ENCODE measurements at regions not wholly inside any gene's neighbourhood (a gene's known extent, or its start where the extent isn't known, plus 50 kb on each side); places are given as distances from the start of the nearest gene placed in this dataset.

DNA sequence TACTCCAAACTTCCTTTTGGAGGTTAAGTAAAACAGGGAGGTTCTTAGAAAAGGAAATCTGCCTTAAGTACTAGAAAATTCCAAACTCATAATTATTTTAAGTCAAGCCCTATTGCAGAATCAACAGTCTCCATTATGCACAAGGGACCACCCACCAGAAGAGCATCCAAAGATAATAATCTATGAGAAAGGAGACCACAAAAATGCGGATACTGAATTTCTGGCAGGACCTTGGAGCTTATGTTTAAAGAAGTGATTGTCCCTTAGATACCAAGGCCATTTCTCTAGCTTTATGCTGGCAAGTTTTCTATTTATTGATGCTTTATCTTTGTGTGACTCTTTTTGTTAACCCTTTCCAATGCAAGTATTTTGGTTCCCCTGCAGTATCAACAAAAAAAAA, 404.0 kb upstream of the MMADHC start:
- POLR2A ChIA-PET: no interaction called here
- H3K27me3 ChIP-seq (replicated peaks in 2 of 5; ENCODE audit: control insufficient read depth in 4 of 5, insufficient read depth in 5 of 5, low read length in 4 of 5): no peaks in the 10 kb centered on the region
- no peak overlapping the region for H3K27ac ChIP-seq (ENCODE audit: insufficient read depth in 1 of 2, low read depth in 1 of 2, low read length in 2 of 2, poor library complexity in 1 of 2, severe bottlenecking in 2 of 2)
- DNase-seq: no peak
- H3K4me3 ChIP-seq (ENCODE audit: control insufficient read depth in 1 of 7, extremely low read depth in 1 of 7, insufficient read depth in 4 of 7, low read depth in 2 of 7, low read length in 6 of 7): no peak overlapping the region
- H3K4me1 ChIP-seq (ENCODE audit: control extremely low read depth in 1 of 4, control insufficient read depth in 4 of 4, insufficient read depth in 4 of 4, low read length in 3 of 4): no peaks in the 10 kb centered on the region
- WGBS (ENCODE audit: insufficient coverage): no CpG with 5 or more reads among the region's 1 CpG
- no peaks in the 10 kb centered on the region for H3K36me3 ChIP-seq (ENCODE audit: control insufficient read depth in 4 of 4, insufficient read depth in 4 of 4, low read length in 3 of 4)
- no peaks in the 10 kb centered on the region for H3K9me3 ChIP-seq (ENCODE audit: control extremely low read depth in 1 of 5, control insufficient read depth in 4 of 5, insufficient read depth in 2 of 5, low read depth in 1 of 5, low read length in 4 of 5)
- CTCF ChIA-PET: no interaction called here

DNA sequence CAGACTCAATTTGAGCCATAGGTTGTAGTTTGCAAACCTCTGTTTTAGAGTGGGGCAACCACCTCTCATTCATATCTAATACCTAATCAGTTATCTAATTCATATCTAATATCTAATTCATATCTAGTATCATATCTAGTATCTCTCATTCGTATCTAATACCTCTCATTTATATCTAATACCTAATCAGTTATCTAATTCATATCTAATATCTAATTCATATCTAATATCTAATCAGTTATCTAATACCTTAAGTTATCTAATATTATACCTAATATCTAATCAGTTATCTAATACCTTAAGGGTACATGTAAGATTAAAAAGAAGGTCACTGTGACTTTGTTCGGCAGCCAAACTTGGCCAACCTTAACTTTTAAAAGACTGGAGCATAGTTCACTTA, 403.4 kb upstream of the MMADHC start:
- Histone ChIP-seq H3K4me3 (ENCODE audit: control insufficient read depth in 1 of 7, extremely low read depth in 1 of 7, insufficient read depth in 4 of 7, low read depth in 2 of 7, low read length in 6 of 7) (no peak overlapping the region), H3K27ac (ENCODE audit: insufficient read depth in 1 of 2, low read depth in 1 of 2, low read length in 2 of 2, poor library complexity in 1 of 2, severe bottlenecking in 2 of 2) (no peak overlapping the region), H3K27me3 (replicated peaks in 2 of 5; ENCODE audit: control insufficient read depth in 4 of 5, insufficient read depth in 5 of 5, low read length in 4 of 5) (no peaks in the 10 kb centered on the region), H3K36me3 (ENCODE audit: control insufficient read depth in 4 of 4, insufficient read depth in 4 of 4, low read length in 3 of 4) (no peaks in the 10 kb centered on the region), H3K4me1 (ENCODE audit: control extremely low read depth in 1 of 4, control insufficient read depth in 4 of 4, insufficient read depth in 4 of 4, low read length in 3 of 4) (no peaks in the 10 kb centered on the region), H3K9me3 (ENCODE audit: control extremely low read depth in 1 of 5, control insufficient read depth in 4 of 5, insufficient read depth in 2 of 5, low read depth in 1 of 5, low read length in 4 of 5) (no peaks in the 10 kb centered on the region)
- DNase-seq: no peak
- no CpG with 5 or more reads among the region's 2 CpGs for WGBS (ENCODE audit: insufficient coverage)
- POLR2A ChIA-PET: no interaction called here
- CTCF ChIA-PET: no interaction called here

DNA sequence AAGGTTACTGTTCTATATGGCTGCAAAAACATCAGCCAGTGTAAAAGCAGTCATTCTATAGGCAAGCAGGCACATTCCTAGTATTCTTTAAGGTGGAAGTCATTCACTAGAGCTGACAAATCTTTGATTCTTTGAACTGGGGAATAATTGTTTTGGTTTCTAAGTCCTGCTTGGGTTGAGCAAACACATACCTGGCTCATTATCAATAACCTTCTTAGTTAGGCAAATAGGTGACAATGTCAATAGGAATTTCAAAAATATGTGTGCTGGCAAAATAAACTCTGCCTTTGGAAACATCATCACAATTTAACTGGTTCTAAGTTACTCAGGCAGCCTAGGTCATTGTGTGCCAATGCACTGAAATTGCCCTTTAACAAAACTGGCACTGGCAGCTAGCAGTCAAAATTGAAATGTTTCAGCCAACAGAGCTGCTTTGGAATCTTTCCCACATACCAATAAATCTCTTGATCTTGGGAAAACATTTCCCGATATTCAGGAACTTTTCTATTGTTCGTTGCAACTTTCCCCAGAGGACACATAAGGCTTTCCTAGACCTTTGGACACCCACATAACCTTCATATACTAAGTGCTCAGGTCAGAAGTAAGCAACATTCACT, 402.0 kb upstream of the MMADHC start:
- Histone ChIP-seq H3K27me3 (replicated peaks in 2 of 5; ENCODE audit: control insufficient read depth in 4 of 5, insufficient read depth in 5 of 5, low read length in 4 of 5) (no peaks in the 10 kb centered on the region), H3K4me1 (ENCODE audit: control extremely low read depth in 1 of 4, control insufficient read depth in 4 of 4, insufficient read depth in 4 of 4, low read length in 3 of 4) (no peaks in the 10 kb centered on the region), H3K4me3 (ENCODE audit: control insufficient read depth in 1 of 7, extremely low read depth in 1 of 7, insufficient read depth in 4 of 7, low read depth in 2 of 7, low read length in 6 of 7) (no peak overlapping the region), H3K36me3 (ENCODE audit: control insufficient read depth in 4 of 4, insufficient read depth in 4 of 4, low read length in 3 of 4) (no peaks in the 10 kb centered on the region), H3K27ac (ENCODE audit: insufficient read depth in 1 of 2, low read depth in 1 of 2, low read length in 2 of 2, poor library complexity in 1 of 2, severe bottlenecking in 2 of 2) (no peak overlapping the region), H3K9me3 (ENCODE audit: control extremely low read depth in 1 of 5, control insufficient read depth in 4 of 5, insufficient read depth in 2 of 5, low read depth in 1 of 5, low read length in 4 of 5) (no peaks in the 10 kb centered on the region)
- ChIA-PET POLR2A (no interaction called here), CTCF (no interaction called here)
- DNase-seq: no peak
- WGBS (ENCODE audit: insufficient coverage): 39% methylated on average over 2 of the region's 2 CpGs

DNA sequence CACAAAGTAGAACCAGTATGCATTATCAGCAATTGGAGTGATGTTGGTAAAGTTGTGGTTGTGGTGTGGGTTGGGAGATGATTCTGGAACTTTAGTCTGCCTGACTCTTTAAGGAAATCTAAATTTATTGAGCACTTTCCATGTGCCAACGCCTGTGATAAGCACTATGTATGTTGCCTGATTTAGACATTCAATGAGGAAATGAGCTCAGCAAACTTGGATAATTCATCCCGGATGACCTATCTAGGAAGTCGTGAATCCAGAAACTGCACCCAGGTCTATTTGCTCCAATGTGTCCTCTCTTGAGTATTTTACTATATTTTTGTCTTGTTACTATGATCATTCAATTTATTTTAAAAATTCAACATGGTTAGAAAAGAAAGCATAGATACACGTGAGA, 400.8 kb upstream of the MMADHC start:
- Histone ChIP-seq H3K4me1 (ENCODE audit: control extremely low read depth in 1 of 4, control insufficient read depth in 4 of 4, insufficient read depth in 4 of 4, low read length in 3 of 4) (no peaks in the 10 kb centered on the region), H3K36me3 (ENCODE audit: control insufficient read depth in 4 of 4, insufficient read depth in 4 of 4, low read length in 3 of 4) (no peaks in the 10 kb centered on the region), H3K27ac (ENCODE audit: insufficient read depth in 1 of 2, low read depth in 1 of 2, low read length in 2 of 2, poor library complexity in 1 of 2, severe bottlenecking in 2 of 2) (no peak overlapping the region), H3K27me3 (replicated peaks in 2 of 5; ENCODE audit: control insufficient read depth in 4 of 5, insufficient read depth in 5 of 5, low read length in 4 of 5) (no peaks in the 10 kb centered on the region), H3K4me3 (ENCODE audit: control insufficient read depth in 1 of 7, extremely low read depth in 1 of 7, insufficient read depth in 4 of 7, low read depth in 2 of 7, low read length in 6 of 7) (no peak overlapping the region), H3K9me3 (ENCODE audit: control extremely low read depth in 1 of 5, control insufficient read depth in 4 of 5, insufficient read depth in 2 of 5, low read depth in 1 of 5, low read length in 4 of 5) (no peaks in the 10 kb centered on the region)
- ChIA-PET CTCF (no interaction called here), POLR2A (no interaction called here)
- 60% methylated on average over 2 of the region's 4 CpGs for WGBS (ENCODE audit: insufficient coverage)
- no peak for DNase-seq

DNA sequence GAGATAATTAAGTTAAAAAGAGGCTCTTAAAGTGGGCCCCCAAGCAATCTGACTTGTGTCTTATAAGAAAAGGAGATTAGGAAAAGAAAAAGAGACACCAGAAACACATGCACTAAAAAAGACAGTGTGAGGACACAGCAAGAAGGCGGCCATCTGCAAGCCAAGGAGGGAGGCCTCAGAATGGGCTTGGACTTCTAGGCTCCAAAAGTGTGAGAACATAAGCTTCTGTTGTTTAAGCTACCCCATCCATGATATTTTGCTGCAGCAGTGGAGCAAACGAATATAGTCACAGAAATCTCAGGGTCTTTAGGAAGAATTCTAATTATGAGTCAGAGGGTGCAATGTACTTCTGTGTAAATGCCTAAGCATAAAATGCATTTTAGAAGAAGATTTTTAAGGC, 399.3 kb upstream of the MMADHC start:
- Histone ChIP-seq H3K27ac (ENCODE audit: insufficient read depth in 1 of 2, low read depth in 1 of 2, low read length in 2 of 2, poor library complexity in 1 of 2, severe bottlenecking in 2 of 2) (no peak overlapping the region), H3K9me3 (ENCODE audit: control extremely low read depth in 1 of 5, control insufficient read depth in 4 of 5, insufficient read depth in 2 of 5, low read depth in 1 of 5, low read length in 4 of 5) (no peaks in the 10 kb centered on the region), H3K36me3 (ENCODE audit: control insufficient read depth in 4 of 4, insufficient read depth in 4 of 4, low read length in 3 of 4) (no peaks in the 10 kb centered on the region), H3K4me1 (ENCODE audit: control extremely low read depth in 1 of 4, control insufficient read depth in 4 of 4, insufficient read depth in 4 of 4, low read length in 3 of 4) (no peaks in the 10 kb centered on the region), H3K27me3 (replicated peaks in 2 of 5; ENCODE audit: control insufficient read depth in 4 of 5, insufficient read depth in 5 of 5, low read length in 4 of 5) (no peaks in the 10 kb centered on the region), H3K4me3 (ENCODE audit: control insufficient read depth in 1 of 7, extremely low read depth in 1 of 7, insufficient read depth in 4 of 7, low read depth in 2 of 7, low read length in 6 of 7) (no peak overlapping the region)
- ChIA-PET POLR2A (no interaction called here), CTCF (no interaction called here)
- no peak for DNase-seq
- WGBS (ENCODE audit: insufficient coverage): 93% methylated on average over 2 of the region's 2 CpGs

DNA sequence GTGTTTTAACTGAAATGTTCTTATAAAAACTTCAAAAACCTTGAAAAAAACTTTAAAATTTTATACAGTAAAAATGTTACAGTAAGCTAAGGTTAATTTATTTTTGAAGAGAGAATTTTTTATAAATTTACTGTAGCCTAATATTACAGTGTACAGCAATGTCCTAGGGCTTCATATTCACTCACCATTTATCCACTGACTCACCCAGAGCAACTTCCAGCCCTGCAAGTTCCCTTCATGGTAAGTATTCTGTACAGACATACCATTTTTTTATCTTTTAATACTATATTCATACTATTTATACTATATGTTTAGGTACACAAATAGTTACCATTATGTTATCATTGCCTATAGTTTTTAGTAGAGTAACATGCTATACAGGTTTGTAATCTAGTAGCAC, 396.7 kb upstream of the MMADHC start:
- Histone ChIP-seq H3K36me3 (ENCODE audit: control insufficient read depth in 4 of 4, insufficient read depth in 4 of 4, low read length in 3 of 4) (no peaks in the 10 kb centered on the region), H3K27ac (ENCODE audit: insufficient read depth in 1 of 2, low read depth in 1 of 2, low read length in 2 of 2, poor library complexity in 1 of 2, severe bottlenecking in 2 of 2) (no peak overlapping the region), H3K4me1 (ENCODE audit: control extremely low read depth in 1 of 4, control insufficient read depth in 4 of 4, insufficient read depth in 4 of 4, low read length in 3 of 4) (no peaks in the 10 kb centered on the region), H3K4me3 (ENCODE audit: control insufficient read depth in 1 of 7, extremely low read depth in 1 of 7, insufficient read depth in 4 of 7, low read depth in 2 of 7, low read length in 6 of 7) (no peak overlapping the region), H3K9me3 (ENCODE audit: control extremely low read depth in 1 of 5, control insufficient read depth in 4 of 5, insufficient read depth in 2 of 5, low read depth in 1 of 5, low read length in 4 of 5) (peaks cover 0 to 2% (median 0%) of the 10 kb centered on the region in 5 experiments), H3K27me3 (replicated peaks in 2 of 5; ENCODE audit: control insufficient read depth in 4 of 5, insufficient read depth in 5 of 5, low read length in 4 of 5) (no peaks in the 10 kb centered on the region)
- ChIA-PET CTCF (interaction anchor here (1.0 kb wide), 1 partner anchor 67 kb away, joined by 3 read pairs; no protein-coding TSS in a partner anchor), POLR2A (no interaction called here)
- DNase-seq: no peak

DNA sequence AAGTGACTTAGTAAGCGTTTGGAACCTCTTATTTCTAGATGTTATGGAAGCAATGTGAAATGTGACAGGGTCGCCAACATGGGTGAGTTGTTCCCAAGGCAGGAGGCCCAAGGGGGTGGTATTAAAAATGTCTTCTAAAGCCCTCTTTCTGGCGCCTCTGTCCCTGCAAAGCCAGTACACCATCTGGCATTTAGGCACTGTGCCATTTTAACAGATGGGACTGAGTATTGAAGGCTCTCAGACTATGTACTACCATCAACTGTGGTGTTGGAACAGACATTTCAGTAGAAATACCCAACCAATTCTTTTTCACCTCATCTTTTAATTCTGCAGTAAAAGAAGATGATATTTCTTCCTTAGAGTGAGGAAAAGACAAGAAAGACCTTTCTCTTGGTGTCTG, 384.5 kb upstream of the MMADHC start:
- no peak for DNase-seq
- ChIA-PET POLR2A (no interaction called here), CTCF (no interaction called here)
- 100% methylated on average over 1 of the region's 3 CpGs for WGBS (ENCODE audit: insufficient coverage)
- H3K4me1 ChIP-seq (ENCODE audit: control extremely low read depth in 1 of 4, control insufficient read depth in 4 of 4, insufficient read depth in 4 of 4, low read length in 3 of 4): no peaks in the 10 kb centered on the region
- no peaks in the 10 kb centered on the region for H3K27me3 ChIP-seq (replicated peaks in 2 of 5; ENCODE audit: control insufficient read depth in 4 of 5, insufficient read depth in 5 of 5, low read length in 4 of 5)
- no peaks in the 10 kb centered on the region for H3K36me3 ChIP-seq (ENCODE audit: control insufficient read depth in 4 of 4, insufficient read depth in 4 of 4, low read length in 3 of 4)
- no peak overlapping the region for H3K4me3 ChIP-seq (ENCODE audit: control insufficient read depth in 1 of 7, extremely low read depth in 1 of 7, insufficient read depth in 4 of 7, low read depth in 2 of 7, low read length in 6 of 7)
- H3K9me3 ChIP-seq (ENCODE audit: control extremely low read depth in 1 of 5, control insufficient read depth in 4 of 5, insufficient read depth in 2 of 5, low read depth in 1 of 5, low read length in 4 of 5): no peaks in the 10 kb centered on the region
- no peak overlapping the region for H3K27ac ChIP-seq (ENCODE audit: insufficient read depth in 1 of 2, low read depth in 1 of 2, low read length in 2 of 2, poor library complexity in 1 of 2, severe bottlenecking in 2 of 2)

Data from common myeloid progenitor, CD34-positive (primary cell).